ENCODE measurements at regions not wholly inside any gene's neighbourhood (a gene's known extent, or its start where the extent isn't known, plus 50 kb on each side); places are given as distances from the start of the nearest gene placed in this dataset.

DNA sequence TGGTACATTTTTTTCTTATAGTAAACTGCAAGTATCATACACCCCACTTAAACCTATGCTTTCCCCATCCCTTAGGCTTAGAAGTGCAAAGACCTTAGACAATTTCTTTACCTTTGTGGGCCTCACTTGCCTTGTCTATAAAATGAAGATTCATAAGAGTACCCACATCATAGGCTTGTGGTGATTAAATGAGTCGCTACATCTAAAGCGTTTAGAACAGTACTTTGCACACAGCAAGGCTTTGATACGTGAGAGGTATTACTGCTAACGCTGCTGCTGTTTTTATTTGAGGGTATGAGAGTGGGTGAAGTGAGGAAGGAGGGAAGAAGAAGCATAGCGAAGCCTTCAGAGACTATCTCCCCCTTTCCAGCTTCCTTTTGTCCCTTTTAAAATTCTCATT is 87.8 kb upstream of the RPS6KA3 start:
- WGBS (ENCODE audit: low lambda C conversion rate) = 38% methylated on average over 5 of the region's 5 CpGs

More for the DNA sequence above, 87.8 kb upstream of the RPS6KA3 start:
- Histone ChIP-seq H3F3A (replicated peaks; ENCODE audit: insufficient read depth) (no peaks in the 10 kb centered on the region), H2AFZ (ENCODE audit: low read depth) (no peak overlapping the region), H3K79me2 (ENCODE audit: insufficient read depth) (no peaks in the 10 kb centered on the region), H3K27ac (ENCODE audit: low read depth in 2 of 2, low read length in 1 of 2) (no peak overlapping the region), H3K4me2 (no peak overlapping the region), H3K27me3 (ENCODE audit: insufficient read depth) (no peaks in the 10 kb centered on the region), H3K4me3 (ENCODE audit: low read depth in 2 of 2, low read length in 1 of 2) (no peak overlapping the region), H3K4me1 (ENCODE audit: control insufficient read depth in 1 of 2, insufficient read depth in 2 of 2, low read depth in 1 of 2, low read length in 1 of 2) (no peaks in the 10 kb centered on the region), H3K9me3 (no peaks in the 10 kb centered on the region), H3K36me3 (replicated peaks in 1 of 2; ENCODE audit: control insufficient read depth in 1 of 2, insufficient read depth in 2 of 2, low read length in 1 of 2) (no peaks in the 10 kb centered on the region), H4K20me1 (ENCODE audit: insufficient read depth) (no peaks in the 10 kb centered on the region), H3K9me2 (no peaks in the 10 kb centered on the region), H3K9ac (no peak overlapping the region)
- CTCF ChIA-PET = no interaction called here
- TF ChIP-seq TAF1 (IDR thresholded peaks at IDR 0.05; ENCODE audit: borderline replicate concordance, low read depth, low read length) = no peak
- TF ChIP-seq EZH2phosphoT487 (IDR thresholded peaks at IDR 0.05; ENCODE audit: borderline replicate concordance, low read depth) = no peak
- TF ChIP-seq, protein P1, sequence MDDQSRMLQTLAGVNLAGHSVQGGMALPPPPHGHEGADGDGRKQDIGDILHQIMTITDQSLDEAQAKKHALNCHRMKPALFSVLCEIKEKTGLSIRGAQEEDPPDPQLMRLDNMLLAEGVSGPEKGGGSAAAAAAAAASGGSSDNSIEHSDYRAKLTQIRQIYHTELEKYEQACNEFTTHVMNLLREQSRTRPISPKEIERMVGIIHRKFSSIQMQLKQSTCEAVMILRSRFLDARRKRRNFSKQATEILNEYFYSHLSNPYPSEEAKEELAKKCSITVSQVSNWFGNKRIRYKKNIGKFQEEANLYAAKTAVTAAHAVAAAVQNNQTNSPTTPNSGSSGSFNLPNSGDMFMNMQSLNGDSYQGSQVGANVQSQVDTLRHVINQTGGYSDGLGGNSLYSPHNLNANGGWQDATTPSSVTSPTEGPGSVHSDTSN (IDR thresholded peaks at IDR 0.05) = no peak
- no peak for TF ChIP-seq SIN3A (IDR thresholded peaks at IDR 0.05; ENCODE audit: borderline replicate concordance, low read depth, low read length)
- TF ChIP-seq TEAD4 (IDR thresholded peaks at IDR 0.05; ENCODE audit: borderline replicate concordance, insufficient read depth) = no peak
- TF ChIP-seq ELF1 (IDR thresholded peaks at IDR 0.05) = no peak
- no peak for TF ChIP-seq CHD2 (IDR thresholded peaks at IDR 0.05; ENCODE audit: low read length, partially characterized antibody)
- TF ChIP-seq FOSL2 (IDR thresholded peaks at IDR 0.05; ENCODE audit: borderline replicate concordance, low read depth) = no peak
- no peak for TF ChIP-seq TCF12 (IDR thresholded peaks at IDR 0.05)
- TF ChIP-seq YY1 (IDR thresholded peaks at IDR 0.05; ENCODE audit: low read depth) = no peak
- TF ChIP-seq, protein P2, sequence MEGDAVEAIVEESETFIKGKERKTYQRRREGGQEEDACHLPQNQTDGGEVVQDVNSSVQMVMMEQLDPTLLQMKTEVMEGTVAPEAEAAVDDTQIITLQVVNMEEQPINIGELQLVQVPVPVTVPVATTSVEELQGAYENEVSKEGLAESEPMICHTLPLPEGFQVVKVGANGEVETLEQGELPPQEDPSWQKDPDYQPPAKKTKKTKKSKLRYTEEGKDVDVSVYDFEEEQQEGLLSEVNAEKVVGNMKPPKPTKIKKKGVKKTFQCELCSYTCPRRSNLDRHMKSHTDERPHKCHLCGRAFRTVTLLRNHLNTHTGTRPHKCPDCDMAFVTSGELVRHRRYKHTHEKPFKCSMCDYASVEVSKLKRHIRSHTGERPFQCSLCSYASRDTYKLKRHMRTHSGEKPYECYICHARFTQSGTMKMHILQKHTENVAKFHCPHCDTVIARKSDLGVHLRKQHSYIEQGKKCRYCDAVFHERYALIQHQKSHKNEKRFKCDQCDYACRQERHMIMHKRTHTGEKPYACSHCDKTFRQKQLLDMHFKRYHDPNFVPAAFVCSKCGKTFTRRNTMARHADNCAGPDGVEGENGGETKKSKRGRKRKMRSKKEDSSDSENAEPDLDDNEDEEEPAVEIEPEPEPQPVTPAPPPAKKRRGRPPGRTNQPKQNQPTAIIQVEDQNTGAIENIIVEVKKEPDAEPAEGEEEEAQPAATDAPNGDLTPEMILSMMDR (IDR thresholded peaks at IDR 0.05) = no peak
- TF ChIP-seq, protein P3, sequence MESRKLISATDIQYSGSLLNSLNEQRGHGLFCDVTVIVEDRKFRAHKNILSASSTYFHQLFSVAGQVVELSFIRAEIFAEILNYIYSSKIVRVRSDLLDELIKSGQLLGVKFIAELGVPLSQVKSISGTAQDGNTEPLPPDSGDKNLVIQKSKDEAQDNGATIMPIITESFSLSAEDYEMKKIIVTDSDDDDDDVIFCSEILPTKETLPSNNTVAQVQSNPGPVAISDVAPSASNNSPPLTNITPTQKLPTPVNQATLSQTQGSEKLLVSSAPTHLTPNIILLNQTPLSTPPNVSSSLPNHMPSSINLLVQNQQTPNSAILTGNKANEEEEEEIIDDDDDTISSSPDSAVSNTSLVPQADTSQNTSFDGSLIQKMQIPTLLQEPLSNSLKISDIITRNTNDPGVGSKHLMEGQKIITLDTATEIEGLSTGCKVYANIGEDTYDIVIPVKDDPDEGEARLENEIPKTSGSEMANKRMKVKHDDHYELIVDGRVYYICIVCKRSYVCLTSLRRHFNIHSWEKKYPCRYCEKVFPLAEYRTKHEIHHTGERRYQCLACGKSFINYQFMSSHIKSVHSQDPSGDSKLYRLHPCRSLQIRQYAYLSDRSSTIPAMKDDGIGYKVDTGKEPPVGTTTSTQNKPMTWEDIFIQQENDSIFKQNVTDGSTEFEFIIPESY (IDR thresholded peaks at IDR 0.05; ENCODE audit: borderline replicate concordance, low read depth) = no peak
- TF ChIP-seq JUND (IDR thresholded peaks at IDR 0.05) = no peak
- TF ChIP-seq, protein P4, sequence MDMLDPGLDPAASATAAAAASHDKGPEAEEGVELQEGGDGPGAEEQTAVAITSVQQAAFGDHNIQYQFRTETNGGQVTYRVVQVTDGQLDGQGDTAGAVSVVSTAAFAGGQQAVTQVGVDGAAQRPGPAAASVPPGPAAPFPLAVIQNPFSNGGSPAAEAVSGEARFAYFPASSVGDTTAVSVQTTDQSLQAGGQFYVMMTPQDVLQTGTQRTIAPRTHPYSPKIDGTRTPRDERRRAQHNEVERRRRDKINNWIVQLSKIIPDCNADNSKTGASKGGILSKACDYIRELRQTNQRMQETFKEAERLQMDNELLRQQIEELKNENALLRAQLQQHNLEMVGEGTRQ (IDR thresholded peaks at IDR 0.05; ENCODE audit: borderline replicate concordance, low read depth, low read length) = no peak
- no peak for TF ChIP-seq RFX5 (IDR thresholded peaks at IDR 0.05; ENCODE audit: low read length)
- TF ChIP-seq, protein P5, sequence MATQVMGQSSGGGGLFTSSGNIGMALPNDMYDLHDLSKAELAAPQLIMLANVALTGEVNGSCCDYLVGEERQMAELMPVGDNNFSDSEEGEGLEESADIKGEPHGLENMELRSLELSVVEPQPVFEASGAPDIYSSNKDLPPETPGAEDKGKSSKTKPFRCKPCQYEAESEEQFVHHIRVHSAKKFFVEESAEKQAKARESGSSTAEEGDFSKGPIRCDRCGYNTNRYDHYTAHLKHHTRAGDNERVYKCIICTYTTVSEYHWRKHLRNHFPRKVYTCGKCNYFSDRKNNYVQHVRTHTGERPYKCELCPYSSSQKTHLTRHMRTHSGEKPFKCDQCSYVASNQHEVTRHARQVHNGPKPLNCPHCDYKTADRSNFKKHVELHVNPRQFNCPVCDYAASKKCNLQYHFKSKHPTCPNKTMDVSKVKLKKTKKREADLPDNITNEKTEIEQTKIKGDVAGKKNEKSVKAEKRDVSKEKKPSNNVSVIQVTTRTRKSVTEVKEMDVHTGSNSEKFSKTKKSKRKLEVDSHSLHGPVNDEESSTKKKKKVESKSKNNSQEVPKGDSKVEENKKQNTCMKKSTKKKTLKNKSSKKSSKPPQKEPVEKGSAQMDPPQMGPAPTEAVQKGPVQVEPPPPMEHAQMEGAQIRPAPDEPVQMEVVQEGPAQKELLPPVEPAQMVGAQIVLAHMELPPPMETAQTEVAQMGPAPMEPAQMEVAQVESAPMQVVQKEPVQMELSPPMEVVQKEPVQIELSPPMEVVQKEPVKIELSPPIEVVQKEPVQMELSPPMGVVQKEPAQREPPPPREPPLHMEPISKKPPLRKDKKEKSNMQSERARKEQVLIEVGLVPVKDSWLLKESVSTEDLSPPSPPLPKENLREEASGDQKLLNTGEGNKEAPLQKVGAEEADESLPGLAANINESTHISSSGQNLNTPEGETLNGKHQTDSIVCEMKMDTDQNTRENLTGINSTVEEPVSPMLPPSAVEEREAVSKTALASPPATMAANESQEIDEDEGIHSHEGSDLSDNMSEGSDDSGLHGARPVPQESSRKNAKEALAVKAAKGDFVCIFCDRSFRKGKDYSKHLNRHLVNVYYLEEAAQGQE (IDR thresholded peaks at IDR 0.05; ENCODE audit: low read depth, low read length) = no peak
- TF ChIP-seq MEF2A (IDR thresholded peaks at IDR 0.05; ENCODE audit: borderline replicate concordance, low read depth) = no peak
- POLR2A ChIA-PET = no interaction called here
- DNase-seq = no peak
